ENCODE measurements at regions not wholly inside any gene's neighbourhood (a gene's known extent, or its start where the extent isn't known, plus 50 kb on each side); places are given as distances from the start of the nearest gene placed in this dataset.

- Histone ChIP-seq H3F3A (ENCODE audit: insufficient read depth) (0 out of 2 replicates have a peak, but pooled peaks cover under 1% of the 10 kb centered on the region), H2AFZ (ENCODE audit: low read depth, low read length, severe bottlenecking) (peak overlapping the region; percentile 46), H3K4me3 (ENCODE audit: insufficient read depth, low read length, poor library complexity, severe bottlenecking) (no peak overlapping the region), H4K20me1 (ENCODE audit: low read depth, low read length) (no peaks in the 10 kb centered on the region), H3K27me3 (ENCODE audit: low read length) (no peaks in the 10 kb centered on the region), H3K9me2 (replicated peaks; ENCODE audit: insufficient read depth, low read length) (no peaks in the 10 kb centered on the region), H3K79me2 (ENCODE audit: insufficient read depth, low read length) (no peaks in the 10 kb centered on the region), H3K36me3 (ENCODE audit: low read length) (no peaks in the 10 kb centered on the region), H3K27ac (ENCODE audit: low read depth, low read length) (no peak overlapping the region), H3K4me2 (ENCODE audit: low read depth, low read length, poor library complexity, severe bottlenecking) (no peak overlapping the region), H3K9me3 (ENCODE audit: insufficient read depth, low read length) (no peaks in the 10 kb centered on the region), H3K9ac (ENCODE audit: low read length) (no peak overlapping the region)
- no peak for TF ChIP-seq CTCF (IDR thresholded peaks at IDR 0.05; ENCODE audit: insufficient read depth, low read length, poor library complexity, severe bottlenecking)
- TF ChIP-seq EZH2phosphoT487 (conservative IDR thresholded peaks at IDR 0.05; ENCODE audit: low read length): no peak
Measured at GRCh38 chr13:70967564-70967963, 859.3 kb upstream of the KLHL1 start.

- TF ChIP-seq EZH2phosphoT487 (conservative IDR thresholded peaks at IDR 0.05; ENCODE audit: low read length): no peak
- no peak overlapping the region for H3K9ac ChIP-seq (ENCODE audit: low read length)
- no peaks in the 10 kb centered on the region for H3K27me3 ChIP-seq (ENCODE audit: low read length)
- 0 out of 2 replicates have a peak, but pooled peaks cover 2% of the 10 kb centered on the region for H3F3A ChIP-seq (ENCODE audit: insufficient read depth)
- no peak overlapping the region for H2AFZ ChIP-seq (ENCODE audit: low read depth, low read length, severe bottlenecking)
- H3K79me2 ChIP-seq (ENCODE audit: insufficient read depth, low read length): no peaks in the 10 kb centered on the region
- H3K4me3 ChIP-seq (ENCODE audit: insufficient read depth, low read length, poor library complexity, severe bottlenecking): no peak overlapping the region
- H4K20me1 ChIP-seq (ENCODE audit: low read depth, low read length): no peaks in the 10 kb centered on the region
- no peak overlapping the region for H3K27ac ChIP-seq (ENCODE audit: low read depth, low read length)
- no peaks in the 10 kb centered on the region for H3K9me2 ChIP-seq (replicated peaks; ENCODE audit: insufficient read depth, low read length)
- H3K36me3 ChIP-seq (ENCODE audit: low read length): no peaks in the 10 kb centered on the region
- no peaks in the 10 kb centered on the region for H3K9me3 ChIP-seq (ENCODE audit: insufficient read depth, low read length)
- H3K4me2 ChIP-seq (ENCODE audit: low read depth, low read length, poor library complexity, severe bottlenecking): no peak overlapping the region
Measured at GRCh38 chr13:70964874-70965273, 856.6 kb upstream of the KLHL1 start.

- Histone ChIP-seq H3K4me2 (ENCODE audit: low read depth, low read length, poor library complexity, severe bottlenecking) (no peak overlapping the region), H3K4me3 (ENCODE audit: insufficient read depth, low read length, poor library complexity, severe bottlenecking) (no peak overlapping the region), H3K9me3 (ENCODE audit: insufficient read depth, low read length) (no peaks in the 10 kb centered on the region), H2AFZ (ENCODE audit: low read depth, low read length, severe bottlenecking) (no peak overlapping the region), H3K9ac (ENCODE audit: low read length) (no peak overlapping the region), H4K20me1 (ENCODE audit: low read depth, low read length) (no peaks in the 10 kb centered on the region), H3K9me2 (replicated peaks; ENCODE audit: insufficient read depth, low read length) (no peaks in the 10 kb centered on the region), H3K36me3 (ENCODE audit: low read length) (no peaks in the 10 kb centered on the region), H3K27ac (ENCODE audit: low read depth, low read length) (no peak overlapping the region), H3K27me3 (ENCODE audit: low read length) (no peaks in the 10 kb centered on the region), H3K79me2 (ENCODE audit: insufficient read depth, low read length) (no peaks in the 10 kb centered on the region), H3F3A (ENCODE audit: insufficient read depth) (0 out of 2 replicates have a peak, but pooled peaks cover 2% of the 10 kb centered on the region)
- peak; percentile 18 for TF ChIP-seq CTCF (IDR thresholded peaks at IDR 0.05; ENCODE audit: insufficient read depth, low read length, poor library complexity, severe bottlenecking)
- no peak for TF ChIP-seq EZH2phosphoT487 (conservative IDR thresholded peaks at IDR 0.05; ENCODE audit: low read length)
Measured at GRCh38 chr13:70964124-70964523, 855.9 kb upstream of the KLHL1 start.

- Histone ChIP-seq H3K4me3 (ENCODE audit: insufficient read depth, low read length, poor library complexity, severe bottlenecking) (no peak overlapping the region), H4K20me1 (ENCODE audit: low read depth, low read length) (no peaks in the 10 kb centered on the region), H3K36me3 (ENCODE audit: low read length) (no peaks in the 10 kb centered on the region), H3K27ac (ENCODE audit: low read depth, low read length) (no peak overlapping the region), H3K9ac (ENCODE audit: low read length) (no peak overlapping the region), H3K79me2 (ENCODE audit: insufficient read depth, low read length) (no peaks in the 10 kb centered on the region), H3F3A (ENCODE audit: insufficient read depth) (0 out of 2 replicates have a peak, but pooled peaks cover 2% of the 10 kb centered on the region), H3K27me3 (ENCODE audit: low read length) (no peaks in the 10 kb centered on the region), H3K9me3 (ENCODE audit: insufficient read depth, low read length) (no peaks in the 10 kb centered on the region), H3K4me2 (ENCODE audit: low read depth, low read length, poor library complexity, severe bottlenecking) (no peak overlapping the region), H3K9me2 (replicated peaks; ENCODE audit: insufficient read depth, low read length) (no peaks in the 10 kb centered on the region), H2AFZ (ENCODE audit: low read depth, low read length, severe bottlenecking) (peak overlapping the region; percentile 55)
- TF ChIP-seq CTCF (IDR thresholded peaks at IDR 0.05; ENCODE audit: insufficient read depth, low read length, poor library complexity, severe bottlenecking) (peak; percentile 19), EZH2phosphoT487 (conservative IDR thresholded peaks at IDR 0.05; ENCODE audit: low read length) (no peak)
Measured at GRCh38 chr13:70960841-70961443, 852.7 kb upstream of the KLHL1 start.
